Ascending aorta (tissue), 2 donors: ENCODE measurements at regions not wholly inside any gene's neighbourhood (a gene's known extent, or its start where the extent isn't known, plus 50 kb on each side); places are given as distances from the start of the nearest gene placed in this dataset.

Experiments used
- DNase-seq, 2 donors: peaks; one replicate each; pipeline ENCODE4 v3.0.0-alpha.2; 2019; ENCODE audit warnings: low spot score in 2 of 2
- H3K27ac ChIP-seq, 2 donors: fragments of 200-600 bp; sonication (generic); one replicate each; pipeline ENCODE4 v1.5.1; 2016 to 2017; ENCODE audit warnings: mild to moderate bottlenecking in 1 of 2
- H3K27me3 ChIP-seq: fragments of 200-600 bp; sonication (generic); one replicate; pipeline ENCODE4 v1.5.1; 2017
- H3K36me3 ChIP-seq, 2 donors: fragments of 200-600 bp; sonication (generic); one replicate each; pipeline ENCODE4 v1.5.1; 2016
- H3K4me1 ChIP-seq, 2 donors: fragments of 200-600 bp; sonication (generic); one replicate each; pipeline ENCODE4 v1.5.1; 2016 to 2017; ENCODE audit warnings: mild to moderate bottlenecking in 1 of 2
- H3K4me3 ChIP-seq, 2 donors: fragments of 200-600 bp; sonication (generic); one replicate each; pipeline ENCODE4 v1.5.1; 2016 to 2017; ENCODE audit warnings: mild to moderate bottlenecking in 1 of 2
- H3K9me3 ChIP-seq, 2 donors: fragments of 200-600 bp; sonication (generic); one replicate each; pipeline ENCODE4 v1.5.1; 2016
- CTCF ChIP-seq, 3 experiments: fragments of 200-600 bp in 2 of 3; fragments of 450-650 bp in 1 of 3; sonication (generic) in 2 of 3; IDR thresholded peaks; one replicate each; pipeline ENCODE4 v1.5.1; 2016 to 2019; ENCODE audit warnings: antibody characterized with exemption in 3 of 3, mild to moderate bottlenecking in 1 of 3, moderate library complexity in 1 of 3
- intact Hi-C: fragments of 100-400 bp; cut with DNase I; formaldehyde crosslinking; loops from one replicate; pipeline ENCODE4 v1.15.1; 2023

GRCh38 chr6:141587482-141588266, 545.1 kb upstream of the GJE1 start:
- H3K27ac ChIP-seq: no peak overlapping the region
- no peaks in the 10 kb centered on the region for H3K9me3 ChIP-seq
- intact Hi-C loops: no loop called here
- no peak for DNase-seq
- TF ChIP-seq CTCF (IDR thresholded peaks at IDR 0.05): no peak
- no peaks in the 10 kb centered on the region for H3K4me1 ChIP-seq
- H3K4me3 ChIP-seq: no peak overlapping the region
- no peaks in the 10 kb centered on the region for H3K36me3 ChIP-seq
- no peaks in the 10 kb centered on the region for H3K27me3 ChIP-seq

DNA sequence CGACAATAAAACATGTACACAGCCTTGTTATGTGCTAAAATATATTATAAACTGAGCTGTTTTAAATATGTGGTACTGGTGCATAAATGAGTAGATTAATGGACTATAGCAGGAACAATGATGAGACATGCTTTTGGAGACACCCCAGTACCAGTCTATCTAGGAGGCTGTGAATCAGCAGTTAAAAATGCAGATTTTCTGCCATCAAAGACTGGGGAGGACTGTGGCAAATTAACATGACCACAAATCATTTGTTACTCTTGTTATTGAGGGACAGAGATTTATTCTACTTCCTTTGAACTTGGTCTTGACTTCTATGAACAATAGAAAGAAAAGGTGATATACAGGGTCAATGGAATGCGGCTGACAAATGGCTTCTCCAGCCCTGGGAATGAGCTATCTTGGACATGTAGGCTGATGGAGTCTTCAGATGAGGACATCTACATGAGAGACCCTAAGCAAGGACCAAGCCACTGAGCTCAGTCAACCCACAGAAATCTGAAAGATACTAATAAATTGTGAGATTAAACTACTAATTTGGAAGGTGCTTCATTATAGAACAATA, 551.7 kb upstream of the GJE1 start:
- Histone ChIP-seq H3K4me3 (no peak overlapping the region), H3K4me1 (no peaks in the 10 kb centered on the region), H3K27me3 (no peaks in the 10 kb centered on the region), H3K27ac (no peak overlapping the region), H3K36me3 (no peaks in the 10 kb centered on the region), H3K9me3 (no peaks in the 10 kb centered on the region)
- intact Hi-C loops: no loop called here
- no peak for DNase-seq
- no peak for TF ChIP-seq CTCF (IDR thresholded peaks at IDR 0.05)

DNA sequence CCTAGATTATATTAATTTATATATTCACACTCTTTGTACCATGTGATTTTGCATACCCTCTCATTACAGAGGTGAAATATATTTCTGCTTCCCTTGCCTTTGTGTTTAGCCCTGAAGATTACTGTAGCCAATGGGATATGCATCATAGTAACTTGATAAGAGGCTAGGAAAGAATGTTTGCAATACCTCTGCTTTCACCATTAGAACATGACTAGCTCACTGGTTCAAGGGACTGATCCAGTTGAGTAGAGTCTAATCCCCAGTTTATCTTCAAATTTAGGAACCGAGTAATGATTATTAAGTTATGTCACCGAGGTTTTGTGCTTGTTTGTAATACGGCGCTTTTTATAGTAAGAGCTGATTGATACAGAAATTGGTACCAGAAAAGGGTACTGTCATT, 552.6 kb upstream of the GJE1 start:
- intact Hi-C loops: no loop called here

GRCh38 chr6:141576751-141577150, 556.0 kb upstream of the GJE1 start:
- no peak overlapping the region for H3K4me3 ChIP-seq
- no peaks in the 10 kb centered on the region for H3K9me3 ChIP-seq
- no peak for TF ChIP-seq CTCF (IDR thresholded peaks at IDR 0.05)
- no peaks in the 10 kb centered on the region for H3K4me1 ChIP-seq
- intact Hi-C loops: no loop called here
- no peaks in the 10 kb centered on the region for H3K27me3 ChIP-seq
- DNase-seq: no peak
- H3K36me3 ChIP-seq: no peaks in the 10 kb centered on the region
- no peak overlapping the region for H3K27ac ChIP-seq

More for the DNA sequence above, 552.6 kb upstream of the GJE1 start:
- H3K36me3 ChIP-seq: no peaks in the 10 kb centered on the region
- TF ChIP-seq CTCF (IDR thresholded peaks at IDR 0.05): no peak
- H3K9me3 ChIP-seq: no peaks in the 10 kb centered on the region
- no peaks in the 10 kb centered on the region for H3K27me3 ChIP-seq
- H3K4me1 ChIP-seq: no peaks in the 10 kb centered on the region
- no peak for DNase-seq
- H3K27ac ChIP-seq: no peak overlapping the region
- H3K4me3 ChIP-seq: no peak overlapping the region

- intact Hi-C loops: loop anchor here (5.0 kb wide), 1 partner anchor 576 kb away; no protein-coding TSS in a partner anchor
- peak overlapping the region; percentile 45 to 46 for H3K4me3 ChIP-seq
- no peaks in the 10 kb centered on the region for H3K27me3 ChIP-seq
- H3K27ac ChIP-seq: peak overlapping the region; percentile 67 to 68
- H3K4me1 ChIP-seq: peaks cover 0 to 3% of the 10 kb centered on the region in 2 donors
- DNase-seq: peak in 1 of 2 donors; percentile 77
- no peaks in the 10 kb centered on the region for H3K9me3 ChIP-seq
- peak; percentile 74 to 90 (median 85) for TF ChIP-seq CTCF (IDR thresholded peaks at IDR 0.05)
- H3K36me3 ChIP-seq: no peaks in the 10 kb centered on the region
Measured at GRCh38 chr6:141562851-141563763, 569.6 kb upstream of the GJE1 start.
